HepG2 (cell line): ENCODE measurements at regions not wholly inside any gene's neighbourhood (a gene's known extent, or its start where the extent isn't known, plus 50 kb on each side); places are given as distances from the start of the nearest gene placed in this dataset.

Source experiments
- ARNT2 ChIP-seq: sonication (generic); formaldehyde crosslinking; IDR thresholded peaks from 2 replicates; pipeline ENCODE4 v1.8.0; 2022; ENCODE audit warnings: mild to moderate bottlenecking, low read depth, missing genetic modification reagents, moderate library complexity
- CENPBD1 ChIP-seq: sonication (generic); formaldehyde crosslinking; IDR thresholded peaks from 2 replicates; pipeline ENCODE4 v1.8.0; 2022; ENCODE audit warnings: missing genetic modification reagents, low read depth, mild to moderate bottlenecking, borderline replicate concordance
- FOXM1 ChIP-seq: sonication (generic); formaldehyde crosslinking; IDR thresholded peaks from 2 replicates; pipeline ENCODE4 v1.5.0; 2020; ENCODE audit warnings: missing genetic modification reagents
- GMEB2 ChIP-seq: IDR thresholded peaks from 2 replicates; pipeline ENCODE4 v1.6.1; 2016; ENCODE audit warnings: missing biosample characterization, missing genetic modification reagents, low read depth
- JDP2 ChIP-seq: sonication (generic); formaldehyde crosslinking; IDR thresholded peaks from 2 replicates; pipeline ENCODE4 v1.8.1; 2022; ENCODE audit warnings: missing genetic modification reagents, borderline replicate concordance
- JUND ChIP-seq: sonication (generic); formaldehyde crosslinking; IDR thresholded peaks from 2 replicates; pipeline ENCODE4 v1.8.0; 2022; ENCODE audit warnings: mild to moderate bottlenecking, missing genetic modification reagents
- KAT8 ChIP-seq: IDR thresholded peaks from 2 replicates; pipeline ENCODE4 v1.6.1; 2016; ENCODE audit warnings: missing genetic modification reagents, missing compliant biosample characterization
- MAFK ChIP-seq, 2 experiments: IDR thresholded peaks in 1 of 2; conservative IDR thresholded peaks in 1 of 2; 2 replicates each; pipeline ENCODE4 v1.6.1; 2011; ENCODE audit warnings: improper control_type of control experiment in 2 of 2, low read length in 2 of 2
- MXI1 ChIP-seq: IDR thresholded peaks from 3 replicates; pipeline ENCODE4 v1.6.1; 2012; ENCODE audit warnings: low read depth, low read length, inconsistent platforms, borderline replicate concordance
- NCOA1 ChIP-seq: sonication (generic); formaldehyde crosslinking; IDR thresholded peaks from 2 replicates; pipeline ENCODE4 v1.9.0; 2021; ENCODE audit warnings: missing genetic modification reagents
- PAX8 ChIP-seq: sonication (generic); formaldehyde crosslinking; IDR thresholded peaks from 2 replicates; pipeline ENCODE4 v1.8.0; 2022; ENCODE audit warnings: mild to moderate bottlenecking, missing genetic modification reagents, borderline replicate concordance
- PHF20 ChIP-seq: sonication (generic); formaldehyde crosslinking; IDR thresholded peaks from 2 replicates; pipeline ENCODE4 v1.5.0; 2020; ENCODE audit warnings: mild to moderate bottlenecking, missing genetic modification reagents
- PPARG ChIP-seq: conservative IDR thresholded peaks from 2 replicates; pipeline ENCODE4 v1.6.1; 2016; ENCODE audit warnings: missing biosample characterization, missing genetic modification reagents
- RAD51 ChIP-seq: fragments of 450-650 bp; IDR thresholded peaks from 2 replicates; pipeline ENCODE4 v1.6.1; 2016; ENCODE audit warnings: borderline replicate concordance
- SALL2 ChIP-seq: sonication (generic); formaldehyde crosslinking; IDR thresholded peaks from 2 replicates; pipeline ENCODE4 v1.8.1; 2023; ENCODE audit warnings: mild to moderate bottlenecking, missing genetic modification reagents, inconsistent platforms
- SOX5 ChIP-seq: IDR thresholded peaks from 2 replicates; pipeline ENCODE4 v1.6.1; 2016; ENCODE audit warnings: borderline replicate concordance
- TERF1 ChIP-seq: sonication (generic); formaldehyde crosslinking; IDR thresholded peaks from 2 replicates; pipeline ENCODE4 v1.8.0; 2022; ENCODE audit warnings: mild to moderate bottlenecking, missing genetic modification reagents, moderate library complexity
- TFE3 ChIP-seq: IDR thresholded peaks from 2 replicates; pipeline ENCODE4 v1.6.1; 2016
- U2AF1 ChIP-seq: fragments of 200-400 bp; formaldehyde crosslinking; optimal IDR thresholded peaks from 2 replicates; pipeline ENCODE3; 2017; ENCODE audit warnings: mild to moderate bottlenecking, low read depth, low read length
- UBTF ChIP-seq: sonication (generic); formaldehyde crosslinking; IDR thresholded peaks from 2 replicates; pipeline ENCODE4 v1.4.0; 2020; ENCODE audit warnings: mild to moderate bottlenecking, missing genetic modification reagents
- XBP1 ChIP-seq: sonication (generic); formaldehyde crosslinking; IDR thresholded peaks from 2 replicates; pipeline ENCODE4 v1.5.0; 2020; ENCODE audit warnings: missing genetic modification reagents
- ZFP36 ChIP-seq: fragments of 150-350 bp; IDR thresholded peaks from 2 replicates; pipeline ENCODE4 v1.6.1; 2018; ENCODE audit warnings: borderline replicate concordance, low read length, low read depth; ENCODE audit not compliant: partially characterized antibody
- ZFYVE20 ChIP-seq: sonication (generic); formaldehyde crosslinking; IDR thresholded peaks from 2 replicates; pipeline ENCODE4 v1.8.0; 2023; ENCODE audit warnings: low read depth, mild to moderate bottlenecking, moderate library complexity, missing genetic modification reagents, borderline replicate concordance
- ZNF17 ChIP-seq: sonication (generic); formaldehyde crosslinking; IDR thresholded peaks from 2 replicates; pipeline ENCODE4 v1.5.0; 2020; ENCODE audit warnings: mild to moderate bottlenecking, missing genetic modification reagents
- ZNF235 ChIP-seq: sonication (generic); formaldehyde crosslinking; IDR thresholded peaks from 2 replicates; pipeline ENCODE4 v1.8.1; 2023; ENCODE audit warnings: mild to moderate bottlenecking, missing genetic modification reagents, borderline replicate concordance

- no peak for TF ChIP-seq MXI1
- TF ChIP-seq NCOA1 (CRISPR knock-in tag): peak; percentile 79; the same call in 1 of the 2 replicates
- no peak for TF ChIP-seq JUND (CRISPR knock-in tag)
- TF ChIP-seq U2AF1: peak; percentile 5
- no peak for TF ChIP-seq UBTF (CRISPR knock-in tag)
- TF ChIP-seq SALL2 (CRISPR knock-in tag): no peak
- no peak for TF ChIP-seq ZNF17 (CRISPR knock-in tag)
- no peak for TF ChIP-seq CENPBD1 (CRISPR knock-in tag)
- TF ChIP-seq SOX5 (CRISPR knock-in tag): no peak
- TF ChIP-seq PAX8 (CRISPR knock-in tag): no peak
- no peak for TF ChIP-seq TFE3 (CRISPR knock-in tag)
- 0 out of 2 replicates have a peak, but pooled peaks have one; percentile 2 for TF ChIP-seq ARNT2 (CRISPR knock-in tag)
- no peak for TF ChIP-seq GMEB2 (CRISPR knock-in tag)
- no peak for TF ChIP-seq XBP1 (CRISPR knock-in tag)
- no peak for TF ChIP-seq KAT8 (CRISPR knock-in tag)
- no peak for TF ChIP-seq PPARG
- no peak for TF ChIP-seq PHF20 (CRISPR knock-in tag)
- TF ChIP-seq ZFP36: no peak
- TF ChIP-seq TERF1 (CRISPR knock-in tag): no peak
- no peak for TF ChIP-seq FOXM1
- no peak for TF ChIP-seq MAFK (conservative IDR thresholded peaks at IDR 0.05 in 1 of 2, IDR thresholded peaks at IDR 0.05 in 1 of 2; ENCODE audit: low read length in 2 of 2)
- no peak for TF ChIP-seq JDP2
- TF ChIP-seq RAD51: no peak
- TF ChIP-seq ZFYVE20 (CRISPR knock-in tag): no peak
- no peak for TF ChIP-seq ZNF235 (CRISPR knock-in tag)
Observed at GRCh38 chr20:50460115-50460607, 50.0 kb upstream of the PTPN1 start (continued).
